Neural progenitor cell (in vitro differentiated cells): ENCODE measurements at regions not wholly inside any gene's neighbourhood (a gene's known extent, or its start where the extent isn't known, plus 50 kb on each side); places are given as distances from the start of the nearest gene placed in this dataset.

Experiments used
- EZH2 ChIP-seq: fragments of 200-600 bp; sonication (generic); IDR thresholded peaks from 2 replicates; pipeline ENCODE4 v1.6.1; 2017; ENCODE audit warnings: antibody characterized with exemption, mild to moderate bottlenecking, moderate library complexity
- EZH2phosphoT487 ChIP-seq: fragments of 200-600 bp; sonication (generic); IDR thresholded peaks from 2 replicates; pipeline ENCODE4 v1.6.1; 2017; ENCODE audit warnings: antibody characterized with exemption
- TF ChIP-seq, protein P1 (sequence below): fragments of 200-600 bp; sonication (generic); IDR thresholded peaks from 2 replicates; pipeline ENCODE4 v1.5.1; 2017; ENCODE audit warnings: antibody characterized with exemption, mild to moderate bottlenecking

GRCh38 chr2:195606179-195606578, 50.8 kb upstream of the SLC39A10 start:
- TF ChIP-seq, protein P1, sequence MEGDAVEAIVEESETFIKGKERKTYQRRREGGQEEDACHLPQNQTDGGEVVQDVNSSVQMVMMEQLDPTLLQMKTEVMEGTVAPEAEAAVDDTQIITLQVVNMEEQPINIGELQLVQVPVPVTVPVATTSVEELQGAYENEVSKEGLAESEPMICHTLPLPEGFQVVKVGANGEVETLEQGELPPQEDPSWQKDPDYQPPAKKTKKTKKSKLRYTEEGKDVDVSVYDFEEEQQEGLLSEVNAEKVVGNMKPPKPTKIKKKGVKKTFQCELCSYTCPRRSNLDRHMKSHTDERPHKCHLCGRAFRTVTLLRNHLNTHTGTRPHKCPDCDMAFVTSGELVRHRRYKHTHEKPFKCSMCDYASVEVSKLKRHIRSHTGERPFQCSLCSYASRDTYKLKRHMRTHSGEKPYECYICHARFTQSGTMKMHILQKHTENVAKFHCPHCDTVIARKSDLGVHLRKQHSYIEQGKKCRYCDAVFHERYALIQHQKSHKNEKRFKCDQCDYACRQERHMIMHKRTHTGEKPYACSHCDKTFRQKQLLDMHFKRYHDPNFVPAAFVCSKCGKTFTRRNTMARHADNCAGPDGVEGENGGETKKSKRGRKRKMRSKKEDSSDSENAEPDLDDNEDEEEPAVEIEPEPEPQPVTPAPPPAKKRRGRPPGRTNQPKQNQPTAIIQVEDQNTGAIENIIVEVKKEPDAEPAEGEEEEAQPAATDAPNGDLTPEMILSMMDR: no peak
- no peak for TF ChIP-seq EZH2phosphoT487
- TF ChIP-seq EZH2: no peak
